HCT116 (cell line): ENCODE measurements at regions not wholly inside any gene's neighbourhood (a gene's known extent, or its start where the extent isn't known, plus 50 kb on each side); places are given as distances from the start of the nearest gene placed in this dataset.

Experiments used
- ATAC-seq: fragments of 200-7000 bp; cut with Tn5 transposase; 2 replicates; pipeline ENCODE4 v1.9.1; 2020; ENCODE audit warnings: mild to moderate bottlenecking, moderate library complexity
- BruUV-seq: library from RNA; stranded (reverse); fragments of 400-500 nt; replicated peaks from 2 replicates; lab custom pipeline; 2021; lab: Mats Ljungman, UMichigan
- CTCF ChIA-PET: fragments of 300-600 bp; sonication (Branson Sonifier 250); formaldehyde crosslinking; loops from one replicate; lab custom pipeline; 2021; ENCODE audit warnings: antibody characterized with exemption; lab: Charles Lee
- POLR2A ChIA-PET: fragments of 300-600, 350-600 bp; sonication (Branson Sonifier 250); formaldehyde crosslinking; loops from one replicate; lab custom pipeline; 2021; ENCODE audit warnings: antibody characterized with exemption; lab: Charles Lee
- RAD21 ChIA-PET, 2 experiments: fragments of 300-600 bp; sonication (Branson Sonifier 250); formaldehyde crosslinking; loops; one replicate each; lab custom pipeline; 2023; ENCODE audit warnings: low total read pairs in 2 of 2; ENCODE audit not compliant: uncharacterized antibody in 2 of 2, unreplicated experiment in 2 of 2, low non-redundant PET in 1 of 2; lab: Charles Lee
- DNase-seq: peaks from one replicate; pipeline ENCODE4 v3.0.0-alpha.2; 2010; ENCODE audit warnings: low read depth, low spot score
- H2AFZ ChIP-seq: fragments of 200-600 bp; shearing (Covaris generic), sonication (generic); 2 replicates; pipeline ENCODE4 v1.6.1; 2017; ENCODE audit warnings: low read depth, mixed run types, mixed read lengths, antibody characterized with exemption, low read length; ENCODE audit not compliant: poor library complexity, severe bottlenecking
- H3K27ac ChIP-seq: 2 replicates; pipeline ENCODE4 v1.5.1; 2012; ENCODE audit warnings: low read depth, low read length
- H3K27me3 ChIP-seq: fragments of 200-600 bp; sonication (generic); 2 replicates; pipeline ENCODE4 v1.6.1; 2016; ENCODE audit warnings: mixed run types, low read length, mixed read lengths; ENCODE audit not compliant: insufficient read depth
- H3K36me3 ChIP-seq, 2 experiments: fragments of 200-500 bp in 1 of 2; fragments of 200-600 bp in 1 of 2; sonication (Bioruptor generic) in 1 of 2; sonication (generic) in 1 of 2; 2 replicates each; pipeline versions ENCODE4 v1.5.1 to v1.6.1; 2014 to 2016; ENCODE audit warnings: low read length in 2 of 2, inconsistent platforms in 1 of 2, mixed read lengths in 1 of 2, mixed run types in 1 of 2; ENCODE audit not compliant: insufficient read depth in 2 of 2, control insufficient read depth in 1 of 2
- H3K4me1 ChIP-seq, 2 experiments: fragments of 200-600 bp in 1 of 2; sonication (generic) in 1 of 2; 2 replicates each; pipeline versions ENCODE4 v1.5.1 to v1.6.1; 2012 to 2017; ENCODE audit warnings: low read length in 2 of 2, inconsistent platforms in 1 of 2, mild to moderate bottlenecking in 1 of 2, mixed read lengths in 1 of 2, mixed run types in 1 of 2, moderate library complexity in 1 of 2; ENCODE audit not compliant: insufficient read depth in 2 of 2, control insufficient read depth in 1 of 2
- H3K4me2 ChIP-seq: fragments of 200-600 bp; sonication (generic); 2 replicates; pipeline ENCODE4 v1.6.1; 2017; ENCODE audit warnings: mixed run types, low read length, mixed read lengths
- H3K4me3 ChIP-seq, 2 experiments: fragments of 200-600 bp in 1 of 2; sonication (generic) in 1 of 2; replicated peaks in 1 of 2; 2 replicates each; pipeline ENCODE4 v1.5.1; 2011 to 2016; ENCODE audit warnings: low read length in 2 of 2, control low read depth in 1 of 2, low read depth in 1 of 2, mild to moderate bottlenecking in 1 of 2, mixed read lengths in 1 of 2, mixed run types in 1 of 2
- H3K79me2 ChIP-seq: fragments of 200-600 bp; sonication (generic); 2 replicates; pipeline ENCODE4 v1.6.1; 2017; ENCODE audit warnings: mild to moderate bottlenecking, mixed run types, low read length, moderate library complexity, mixed read lengths; ENCODE audit not compliant: insufficient read depth
- H3K9ac ChIP-seq: fragments of 200-600 bp; sonication (generic); 2 replicates; pipeline ENCODE4 v1.6.1; 2016; ENCODE audit warnings: low read length, mixed read lengths
- H3K9me2 ChIP-seq: fragments of 200-600 bp; sonication (generic), shearing (Covaris generic); 2 replicates; pipeline ENCODE4 v1.6.1; 2017; ENCODE audit warnings: mixed run types, mild to moderate bottlenecking, moderate library complexity; ENCODE audit not compliant: insufficient read depth
- H3K9me3 ChIP-seq, 2 experiments: fragments of 200-500 bp in 1 of 2; fragments of 200-600 bp in 1 of 2; sonication (Bioruptor generic) in 1 of 2; sonication (generic) in 1 of 2; 2 replicates each; pipeline ENCODE4 v1.6.1; 2014 to 2017; ENCODE audit warnings: low read length in 2 of 2, mixed read lengths in 2 of 2, inconsistent platforms in 1 of 2, low read depth in 1 of 2, mild to moderate bottlenecking in 1 of 2, mixed run types in 1 of 2, moderate library complexity in 1 of 2; ENCODE audit not compliant: control insufficient read depth in 1 of 2, insufficient read depth in 1 of 2
- H4K20me1 ChIP-seq: fragments of 200-600 bp; sonication (generic), shearing (Covaris generic); 2 replicates; pipeline ENCODE4 v1.6.1; 2017; ENCODE audit warnings: mixed run types, mild to moderate bottlenecking, moderate library complexity; ENCODE audit not compliant: insufficient read depth
- EGR1 ChIP-seq: IDR thresholded peaks from 2 replicates; pipeline ENCODE4 v1.6.1; 2012; ENCODE audit warnings: low read depth
- ELF1 ChIP-seq: IDR thresholded peaks from 2 replicates; pipeline ENCODE4 v1.6.1; 2012; ENCODE audit warnings: low read depth, borderline replicate concordance
- EZH2 ChIP-seq: fragments of 200-600 bp; sonication (generic); IDR thresholded peaks from 2 replicates; pipeline ENCODE4 v1.6.1; 2017; ENCODE audit warnings: antibody characterized with exemption, mixed run types
- EZH2phosphoT487 ChIP-seq: fragments of 200-600 bp; IDR thresholded peaks from 2 replicates; pipeline ENCODE4 v1.6.1; 2018; ENCODE audit warnings: antibody characterized with exemption, borderline replicate concordance
- FOSL1 ChIP-seq: IDR thresholded peaks from 2 replicates; pipeline ENCODE4 v1.6.1; 2012; ENCODE audit warnings: low read depth
- REST ChIP-seq: IDR thresholded peaks from 2 replicates; pipeline ENCODE4 v1.6.1; 2012; ENCODE audit warnings: low read depth
- SP1 ChIP-seq: IDR thresholded peaks from 2 replicates; pipeline ENCODE4 v1.6.1; 2012; ENCODE audit warnings: low read depth
- YY1 ChIP-seq: IDR thresholded peaks from 2 replicates; pipeline ENCODE4 v1.6.1; 2011; ENCODE audit warnings: low read length, low read depth, moderate library complexity, mild to moderate bottlenecking; ENCODE audit not compliant: insufficient replicate concordance; ENCODE audit errors: extremely low read depth
- ZBTB33 ChIP-seq: IDR thresholded peaks from 2 replicates; pipeline ENCODE4 v1.6.1; 2011; ENCODE audit warnings: mild to moderate bottlenecking, low read length, moderate library complexity; ENCODE audit not compliant: insufficient replicate concordance; ENCODE audit errors: extremely low read depth
- ZFX ChIP-seq: fragments of 450-650 bp; IDR thresholded peaks from 2 replicates; pipeline ENCODE4 v1.6.1; 2017
- intact Hi-C: fragments of 100-400 bp; cut with micrococcal nuclease; formaldehyde crosslinking; loops from 2 replicates; pipeline ENCODE4 v1.10.0; 2022
- TF ChIP-seq, protein P1 (sequence below): IDR thresholded peaks from 2 replicates; pipeline ENCODE4 v1.6.1; 2012

GRCh38 chr9:97763874-97764273 is 66.7 kb upstream of the XPA start:
- ChIA-PET POLR2A (no interaction called here), RAD21 (no interaction called here), CTCF (no interaction called here)
- Histone ChIP-seq H3K9me3 (no peaks in the 10 kb centered on the region), H3K9me2 (no peaks in the 10 kb centered on the region), H2AFZ (no peak overlapping the region), H3K27ac (no peak overlapping the region), H4K20me1 (no peaks in the 10 kb centered on the region), H3K4me2 (no peak overlapping the region), H3K36me3 (no peaks in the 10 kb centered on the region), H3K4me1 (no peaks in the 10 kb centered on the region), H3K4me3 (no peak overlapping the region), H3K27me3 (peaks cover 28% of the 10 kb centered on the region), H3K79me2 (no peaks in the 10 kb centered on the region), H3K9ac (no peak overlapping the region)
- intact Hi-C loops, result no loop called here
- no peak for DNase-seq
- BruUV-seq, result no TSS peak
- no peak for ATAC-seq
- no peak for TF ChIP-seq ZBTB33
- TF ChIP-seq EGR1, result no peak
- no peak for TF ChIP-seq FOSL1
- no peak for TF ChIP-seq ELF1

GRCh38 chr9:97766092-97766491 is 69.0 kb upstream of the XPA start:
- DNase-seq, result no peak
- no peak overlapping the region for H3K9ac ChIP-seq
- H3K9me3 ChIP-seq, result no peaks in the 10 kb centered on the region
- peaks cover 7% of the 10 kb centered on the region; the same call in 1 of the 2 replicates for H3K27me3 ChIP-seq
- H3K4me2 ChIP-seq, result no peak overlapping the region
- H3K4me3 ChIP-seq, result no peak overlapping the region
- CTCF ChIA-PET, result no interaction called here
- RAD21 ChIA-PET, result no interaction called here
- no peak overlapping the region for H2AFZ ChIP-seq
- H3K27ac ChIP-seq, result no peak overlapping the region
- POLR2A ChIA-PET, result interaction anchor here (0.9 kb wide), 1 partner anchor 133 kb away, joined by 3 read pairs; the partner anchor contains the start of genes NCBP1 and TSTD2
- H3K79me2 ChIP-seq, result no peaks in the 10 kb centered on the region
- intact Hi-C loops, result no loop called here
- H3K4me1 ChIP-seq, result no peaks in the 10 kb centered on the region
- no peaks in the 10 kb centered on the region for H3K9me2 ChIP-seq
- no TSS peak for BruUV-seq
- TF ChIP-seq YY1 (no peak), FOSL1 (no peak), ZFX (no peak), REST (no peak), EZH2phosphoT487 (no peak), ELF1 (no peak), SP1 (no peak), EZH2 (no peak)
- TF ChIP-seq, protein P1, sequence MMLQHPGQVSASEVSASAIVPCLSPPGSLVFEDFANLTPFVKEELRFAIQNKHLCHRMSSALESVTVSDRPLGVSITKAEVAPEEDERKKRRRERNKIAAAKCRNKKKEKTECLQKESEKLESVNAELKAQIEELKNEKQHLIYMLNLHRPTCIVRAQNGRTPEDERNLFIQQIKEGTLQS, result no peak
- TF ChIP-seq, all 23 proteins: peak for 0
- no peaks in the 10 kb centered on the region for H3K36me3 ChIP-seq
- H4K20me1 ChIP-seq, result no peaks in the 10 kb centered on the region
- ATAC-seq, result no peak
